ENCODE measurements at regions not wholly inside any gene's neighbourhood (a gene's known extent, or its start where the extent isn't known, plus 50 kb on each side); places are given as distances from the start of the nearest gene placed in this dataset.

DNA sequence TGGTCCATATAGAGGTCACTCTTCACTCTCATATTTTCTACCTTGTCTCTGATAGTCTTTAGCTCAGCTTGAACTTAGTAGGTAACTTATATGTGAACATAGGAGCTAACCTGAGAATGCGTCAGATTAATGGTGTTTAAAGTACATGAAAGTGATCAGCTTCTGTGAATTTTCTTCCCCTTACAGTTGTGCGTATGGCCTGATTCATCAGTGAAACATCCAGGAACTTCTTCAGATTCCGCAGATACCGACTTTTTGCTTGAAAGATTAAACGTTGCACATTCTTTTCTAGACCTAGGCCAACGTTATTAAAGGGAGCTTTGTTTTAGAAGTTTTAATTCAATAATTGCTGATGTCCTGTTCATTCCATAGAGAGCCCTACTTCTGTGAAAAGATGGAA is 1945.1 kb upstream of the SEL1L start:
- TF ChIP-seq CTCF (IDR thresholded peaks at IDR 0.05; ENCODE audit: low read depth, low read length), result no peak
- no peak for TF ChIP-seq POLR2A (IDR thresholded peaks at IDR 0.05; ENCODE audit: extremely low read depth, insufficient read length)

Measured in NB4 (cell line).